ENCODE measurements at regions not wholly inside any gene's neighbourhood (a gene's known extent, or its start where the extent isn't known, plus 50 kb on each side); places are given as distances from the start of the nearest gene placed in this dataset.

DNA sequence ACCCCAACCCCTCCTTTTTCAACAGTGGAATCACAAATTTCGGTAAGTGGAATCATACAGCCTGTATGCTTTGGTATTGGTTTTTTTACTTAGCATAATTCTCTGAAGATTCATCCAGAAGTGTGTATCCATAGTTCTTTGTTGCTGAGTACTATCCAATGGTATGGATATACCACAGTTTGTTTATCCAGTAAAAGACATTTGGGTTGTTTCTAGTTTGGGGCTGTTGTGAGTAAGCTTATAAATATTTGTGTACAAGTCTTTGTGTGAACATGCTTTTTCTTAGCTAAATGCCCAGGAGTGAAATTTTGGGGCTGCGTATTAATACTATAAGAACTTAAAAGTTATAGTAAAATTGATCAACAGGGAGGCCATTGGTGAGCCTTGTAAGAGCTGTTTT, 57.5 kb upstream of the GC start:
- H3K4me3 ChIP-seq (ENCODE audit: low read depth, low read length), result no peak overlapping the region
- H3K27me3 ChIP-seq (ENCODE audit: control insufficient read depth, insufficient read depth, low read length), result no peaks in the 10 kb centered on the region
- no peak overlapping the region for H3K9ac ChIP-seq (ENCODE audit: low read depth, low read length)
- H3K9me3 ChIP-seq (ENCODE audit: control insufficient read depth, insufficient read depth, low read length), result no peaks in the 10 kb centered on the region
- H3K36me3 ChIP-seq (ENCODE audit: control insufficient read depth, insufficient read depth, low read length), result no peaks in the 10 kb centered on the region
- H3K4me1 ChIP-seq (ENCODE audit: control insufficient read depth, insufficient read depth, low read length), result peaks cover 3% of the 10 kb centered on the region

DNA sequence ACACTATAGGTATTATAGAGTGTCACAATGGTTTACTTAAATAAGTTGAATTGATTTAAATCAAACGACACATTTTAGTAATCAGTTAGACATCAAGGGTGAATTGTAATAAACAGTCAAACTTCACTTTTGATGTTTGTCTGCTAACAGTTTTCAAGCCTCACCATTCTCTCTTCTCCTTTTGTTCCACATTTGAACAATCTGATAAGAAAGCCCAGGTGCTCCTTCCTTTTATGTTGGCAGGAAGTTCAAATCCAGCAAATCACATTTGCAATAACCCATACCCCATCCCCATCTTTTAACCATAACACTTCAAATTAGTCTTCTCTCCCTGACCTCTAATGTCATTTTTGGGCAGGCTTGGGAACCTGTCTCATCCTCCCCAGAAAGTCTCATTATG, 63.4 kb upstream of the GC start:
- no peak overlapping the region for H3K9ac ChIP-seq (ENCODE audit: low read depth, low read length)
- no peaks in the 10 kb centered on the region for H3K36me3 ChIP-seq (ENCODE audit: control insufficient read depth, insufficient read depth, low read length)
- H3K9me3 ChIP-seq (ENCODE audit: control insufficient read depth, insufficient read depth, low read length), result no peaks in the 10 kb centered on the region

DNA sequence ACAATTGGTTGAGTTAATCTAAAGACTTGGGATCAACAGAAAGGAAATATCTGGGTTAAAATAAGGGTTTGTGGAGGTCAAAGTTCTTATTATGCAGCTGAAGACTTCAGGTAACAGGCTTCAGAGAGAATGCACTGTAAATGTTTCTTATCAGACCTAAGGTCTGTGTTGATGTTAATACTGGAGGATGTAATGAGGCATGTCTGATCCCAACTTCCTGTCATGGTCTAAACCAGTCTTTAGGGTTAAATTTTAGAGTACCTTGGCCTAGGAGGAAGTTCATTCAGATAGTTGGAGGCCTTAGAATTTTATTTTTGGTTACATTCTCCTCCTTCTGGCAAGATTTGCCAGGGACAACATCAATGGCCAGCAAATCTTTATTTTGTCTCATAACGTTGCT, 72.1 kb upstream of the GC start:
- Histone ChIP-seq H3K9me3 (ENCODE audit: control insufficient read depth, insufficient read depth, low read length) (peaks cover 8% of the 10 kb centered on the region), H3K9ac (ENCODE audit: low read depth, low read length) (no peak overlapping the region), H3K36me3 (ENCODE audit: control insufficient read depth, insufficient read depth, low read length) (no peaks in the 10 kb centered on the region), H3K4me1 (ENCODE audit: control insufficient read depth, insufficient read depth, low read length) (peaks cover 12% of the 10 kb centered on the region), H3K27me3 (ENCODE audit: control insufficient read depth, insufficient read depth, low read length) (no peaks in the 10 kb centered on the region), H3K4me3 (ENCODE audit: low read depth, low read length) (no peak overlapping the region)

More for the DNA sequence above, 63.4 kb upstream of the GC start:
- Histone ChIP-seq H3K4me3 (ENCODE audit: low read depth, low read length) (no peak overlapping the region), H3K4me1 (ENCODE audit: control insufficient read depth, insufficient read depth, low read length) (no peaks in the 10 kb centered on the region), H3K27me3 (ENCODE audit: control insufficient read depth, insufficient read depth, low read length) (no peaks in the 10 kb centered on the region)

DNA sequence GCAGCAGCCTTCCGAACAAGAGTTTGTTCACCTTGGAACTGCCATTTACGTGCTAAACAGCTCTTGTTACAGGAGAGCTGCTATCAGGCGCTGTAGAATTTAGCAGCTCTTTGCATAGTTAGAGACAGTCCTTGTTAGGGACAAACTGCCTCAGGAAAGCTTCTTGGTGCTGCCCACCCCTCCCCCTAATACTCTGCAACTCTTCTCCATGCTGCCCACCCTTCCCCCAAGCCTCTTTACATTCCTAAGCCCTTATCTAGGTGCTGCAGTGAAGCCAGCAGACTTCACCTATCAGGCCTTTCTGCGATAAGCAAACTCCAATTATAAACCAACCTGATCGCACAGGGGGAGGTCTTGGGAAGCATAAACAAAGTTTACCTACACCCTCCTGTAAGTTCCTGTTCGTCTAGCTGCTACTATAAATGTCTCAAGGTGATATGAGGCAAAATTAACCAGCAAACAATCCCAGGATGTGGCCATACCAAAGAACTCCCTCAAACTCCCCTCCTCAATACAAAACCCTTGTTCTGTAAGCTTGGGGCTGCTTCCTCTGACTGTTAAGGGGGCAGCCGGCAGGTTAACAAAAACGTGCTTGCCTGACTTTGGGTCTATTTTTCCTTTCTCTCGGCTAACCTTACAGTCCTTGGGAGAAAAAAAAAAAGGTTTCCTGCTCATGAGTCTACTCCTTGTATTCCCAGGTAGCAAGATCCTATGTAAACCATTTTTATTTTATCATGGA, 74.0 kb upstream of the GC start:
- no peak overlapping the region for H3K9ac ChIP-seq (ENCODE audit: low read depth, low read length)
- peaks cover 12% of the 10 kb centered on the region for H3K4me1 ChIP-seq (ENCODE audit: control insufficient read depth, insufficient read depth, low read length)
- no peaks in the 10 kb centered on the region for H3K27me3 ChIP-seq (ENCODE audit: control insufficient read depth, insufficient read depth, low read length)
- H3K4me3 ChIP-seq (ENCODE audit: low read depth, low read length), result peak overlapping the region; percentile 26
- H3K9me3 ChIP-seq (ENCODE audit: control insufficient read depth, insufficient read depth, low read length), result peaks cover 14% of the 10 kb centered on the region
- H3K36me3 ChIP-seq (ENCODE audit: control insufficient read depth, insufficient read depth, low read length), result no peaks in the 10 kb centered on the region

DNA sequence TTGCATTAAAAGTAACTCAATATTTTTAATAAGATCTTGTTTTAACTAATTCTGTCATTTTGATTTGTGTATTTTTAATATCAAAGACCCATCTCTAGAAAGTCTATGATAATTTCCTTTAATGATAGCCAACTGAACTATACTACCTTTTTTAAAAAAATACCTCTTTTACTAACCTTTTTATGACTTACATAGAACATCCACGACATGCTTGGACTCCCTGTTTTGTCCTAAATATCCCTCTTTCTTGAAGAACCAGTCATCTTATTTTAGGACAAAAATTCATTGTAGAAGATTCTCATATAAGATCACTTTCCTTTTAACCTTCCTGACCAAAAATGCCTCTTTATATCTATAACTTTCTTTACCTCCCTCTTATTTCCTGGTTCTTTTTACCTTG, 76.8 kb upstream of the GC start:
- Histone ChIP-seq H3K9ac (ENCODE audit: low read depth, low read length) (no peak overlapping the region), H3K9me3 (ENCODE audit: control insufficient read depth, insufficient read depth, low read length) (peaks cover 23% of the 10 kb centered on the region)

DNA sequence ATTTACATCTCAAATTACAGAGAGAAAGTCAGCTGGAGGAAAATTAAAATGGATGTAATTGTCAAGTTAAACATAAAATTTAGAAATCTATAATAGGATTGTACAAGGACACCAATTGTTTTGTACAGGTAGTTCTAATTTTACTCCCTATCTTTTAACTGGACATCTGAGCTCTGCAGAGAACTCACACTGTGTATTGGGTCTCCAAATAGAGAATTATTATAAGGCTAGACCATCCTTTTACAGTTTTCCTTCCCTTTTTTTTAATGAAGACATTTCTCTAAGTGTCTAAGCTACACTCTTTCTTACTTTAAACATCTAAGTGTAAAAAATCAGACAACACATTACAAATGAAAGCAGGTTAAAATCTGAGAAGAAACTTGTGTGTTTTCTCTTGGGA, 78.4 kb upstream of the GC start:
- no peak overlapping the region for H3K4me3 ChIP-seq (ENCODE audit: low read depth, low read length)
- H3K9ac ChIP-seq (ENCODE audit: low read depth, low read length), result no peak overlapping the region
- no peaks in the 10 kb centered on the region for H3K27me3 ChIP-seq (ENCODE audit: control insufficient read depth, insufficient read depth, low read length)
- peaks cover 23% of the 10 kb centered on the region for H3K9me3 ChIP-seq (ENCODE audit: control insufficient read depth, insufficient read depth, low read length)
- peaks cover 4% of the 10 kb centered on the region for H3K4me1 ChIP-seq (ENCODE audit: control insufficient read depth, insufficient read depth, low read length)
- no peaks in the 10 kb centered on the region for H3K36me3 ChIP-seq (ENCODE audit: control insufficient read depth, insufficient read depth, low read length)

More for the DNA sequence above, 76.8 kb upstream of the GC start:
- no peaks in the 10 kb centered on the region for H3K27me3 ChIP-seq (ENCODE audit: control insufficient read depth, insufficient read depth, low read length)
- H3K36me3 ChIP-seq (ENCODE audit: control insufficient read depth, insufficient read depth, low read length), result no peaks in the 10 kb centered on the region
- peaks cover 12% of the 10 kb centered on the region for H3K4me1 ChIP-seq (ENCODE audit: control insufficient read depth, insufficient read depth, low read length)
- H3K4me3 ChIP-seq (ENCODE audit: low read depth, low read length), result no peak overlapping the region

DNA sequence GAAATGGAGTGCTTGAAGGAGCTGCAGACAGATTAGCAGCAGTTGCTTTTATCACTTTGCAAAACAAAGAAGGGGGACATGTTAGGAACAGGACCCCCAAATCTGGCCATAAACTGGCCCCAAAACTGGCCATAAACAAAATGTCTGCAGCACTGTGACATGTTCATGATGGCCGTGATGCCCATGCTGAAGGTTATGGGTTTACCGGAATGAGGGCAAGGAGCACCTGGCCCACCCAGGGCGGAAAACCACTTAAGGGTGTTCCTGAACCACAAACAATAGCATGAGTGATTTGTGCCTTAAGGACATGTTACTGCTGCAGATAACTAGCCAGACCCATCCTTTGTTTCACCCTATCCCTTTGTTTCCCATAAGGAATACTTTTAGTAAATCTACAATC, 79.6 kb upstream of the GC start:
- Histone ChIP-seq H3K4me3 (ENCODE audit: low read depth, low read length) (no peak overlapping the region), H3K9ac (ENCODE audit: low read depth, low read length) (no peak overlapping the region), H3K27me3 (ENCODE audit: control insufficient read depth, insufficient read depth, low read length) (no peaks in the 10 kb centered on the region), H3K9me3 (ENCODE audit: control insufficient read depth, insufficient read depth, low read length) (peaks cover 23% of the 10 kb centered on the region), H3K4me1 (ENCODE audit: control insufficient read depth, insufficient read depth, low read length) (no peaks in the 10 kb centered on the region), H3K36me3 (ENCODE audit: control insufficient read depth, insufficient read depth, low read length) (no peaks in the 10 kb centered on the region)

DNA sequence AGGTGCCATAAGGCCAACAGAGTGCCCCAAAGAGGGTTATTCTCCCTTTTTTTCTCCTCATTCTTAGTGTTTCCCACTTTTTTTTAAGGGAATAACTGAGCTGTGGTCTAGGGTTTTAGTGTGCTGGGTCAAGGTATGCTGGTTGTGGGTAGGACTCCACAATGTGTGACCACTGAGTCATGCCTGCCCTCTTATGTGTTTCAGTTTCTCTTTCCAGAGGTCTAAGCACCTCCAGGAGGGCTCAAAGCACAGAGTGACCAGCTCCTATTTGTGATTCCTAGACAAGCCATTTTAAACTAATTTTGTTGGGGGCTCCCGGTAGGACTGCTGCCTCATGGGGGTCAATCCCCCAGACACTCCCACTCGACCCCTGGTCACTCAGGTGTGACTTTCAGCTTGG, 80.5 kb upstream of the GC start:
- H3K4me3 ChIP-seq (ENCODE audit: low read depth, low read length), result no peak overlapping the region
- H3K9me3 ChIP-seq (ENCODE audit: control insufficient read depth, insufficient read depth, low read length), result peaks cover 22% of the 10 kb centered on the region
- H3K36me3 ChIP-seq (ENCODE audit: control insufficient read depth, insufficient read depth, low read length), result no peaks in the 10 kb centered on the region
- no peak overlapping the region for H3K9ac ChIP-seq (ENCODE audit: low read depth, low read length)
- H3K4me1 ChIP-seq (ENCODE audit: control insufficient read depth, insufficient read depth, low read length), result no peaks in the 10 kb centered on the region
- no peaks in the 10 kb centered on the region for H3K27me3 ChIP-seq (ENCODE audit: control insufficient read depth, insufficient read depth, low read length)

DNA sequence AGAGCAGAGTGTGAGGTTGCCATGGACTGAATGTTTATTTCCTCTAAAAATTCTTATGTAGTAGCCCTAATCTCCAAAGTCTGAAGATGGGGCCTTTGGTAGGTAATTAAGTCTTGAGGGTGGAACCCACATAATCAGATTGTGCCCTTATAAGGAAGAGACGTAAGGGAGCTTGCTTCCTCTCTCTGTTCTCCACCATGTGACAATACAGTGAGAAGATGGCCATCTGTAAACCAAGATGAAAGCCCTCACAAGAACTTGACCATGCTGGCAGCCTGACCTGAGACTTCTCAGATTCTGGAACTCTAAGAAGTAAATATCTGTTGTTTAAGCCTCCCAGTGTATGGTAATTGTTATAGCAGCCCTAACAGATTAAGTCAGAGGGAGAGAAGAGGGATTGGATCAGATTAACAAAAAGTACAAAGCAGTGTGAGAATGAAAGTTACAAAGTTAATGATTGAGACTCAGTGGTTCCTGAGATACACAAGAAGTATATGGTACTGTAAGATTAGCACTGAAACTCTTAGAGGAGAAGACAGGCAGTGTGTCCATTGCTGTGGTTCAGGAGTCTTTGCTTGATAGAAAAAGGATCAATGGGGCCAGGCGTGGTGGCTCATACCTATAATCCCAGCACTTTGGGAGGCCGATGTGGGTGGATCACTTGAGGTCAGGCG, 82.5 kb upstream of the GC start:
- Histone ChIP-seq H3K9me3 (ENCODE audit: control insufficient read depth, insufficient read depth, low read length) (peaks cover 16% of the 10 kb centered on the region), H3K36me3 (ENCODE audit: control insufficient read depth, insufficient read depth, low read length) (no peaks in the 10 kb centered on the region), H3K4me3 (ENCODE audit: low read depth, low read length) (no peak overlapping the region), H3K9ac (ENCODE audit: low read depth, low read length) (no peak overlapping the region), H3K4me1 (ENCODE audit: control insufficient read depth, insufficient read depth, low read length) (no peaks in the 10 kb centered on the region), H3K27me3 (ENCODE audit: control insufficient read depth, insufficient read depth, low read length) (no peaks in the 10 kb centered on the region)

DNA sequence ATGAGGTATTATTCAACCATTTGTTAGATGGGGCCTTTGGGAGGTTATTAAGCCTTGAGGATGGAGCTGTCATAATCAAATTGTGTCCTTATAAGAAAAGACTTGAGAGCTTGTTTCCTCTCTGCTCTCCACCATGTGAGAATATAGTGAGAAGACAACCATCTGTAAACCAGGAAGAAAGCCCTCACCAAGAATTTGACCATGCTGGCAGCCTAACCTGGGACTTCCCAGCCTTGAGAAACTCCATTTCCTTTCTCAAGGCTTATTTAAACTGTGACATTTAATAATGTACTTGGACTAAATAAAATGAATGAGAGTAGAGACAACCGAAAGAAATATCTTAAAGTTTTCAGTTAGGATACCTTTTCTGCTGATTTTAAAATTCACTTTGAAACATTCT, 83.7 kb upstream of the GC start:
- peaks cover 10% of the 10 kb centered on the region for H3K9me3 ChIP-seq (ENCODE audit: control insufficient read depth, insufficient read depth, low read length)
- no peaks in the 10 kb centered on the region for H3K36me3 ChIP-seq (ENCODE audit: control insufficient read depth, insufficient read depth, low read length)

DNA sequence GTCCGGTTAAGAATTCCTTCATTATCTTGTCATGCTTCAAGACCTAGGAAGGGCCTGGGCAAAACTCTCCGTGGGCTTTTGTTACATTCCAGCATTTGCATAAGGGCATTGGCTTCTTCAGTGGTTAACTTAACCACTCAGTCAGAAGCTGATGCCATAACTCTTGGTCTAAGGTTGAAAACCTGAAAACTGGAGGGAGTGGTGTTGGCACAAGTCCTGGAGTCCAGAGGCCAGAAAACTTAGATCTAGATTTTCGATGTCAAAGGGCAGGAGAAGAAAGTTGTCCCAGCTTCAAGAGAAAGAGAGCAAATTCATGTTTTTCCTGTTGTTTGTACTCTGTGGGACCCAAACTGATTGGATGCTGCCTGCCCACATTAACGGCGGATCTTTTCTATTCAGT, 86.6 kb upstream of the GC start:
- Histone ChIP-seq H3K36me3 (ENCODE audit: control insufficient read depth, insufficient read depth, low read length) (no peaks in the 10 kb centered on the region), H3K27me3 (ENCODE audit: control insufficient read depth, insufficient read depth, low read length) (no peaks in the 10 kb centered on the region), H3K4me1 (ENCODE audit: control insufficient read depth, insufficient read depth, low read length) (no peaks in the 10 kb centered on the region), H3K4me3 (ENCODE audit: low read depth, low read length) (no peak overlapping the region), H3K9me3 (ENCODE audit: control insufficient read depth, insufficient read depth, low read length) (no peaks in the 10 kb centered on the region), H3K9ac (ENCODE audit: low read depth, low read length) (no peak overlapping the region)

More for the DNA sequence above, 83.7 kb upstream of the GC start:
- Histone ChIP-seq H3K4me3 (ENCODE audit: low read depth, low read length) (no peak overlapping the region), H3K9ac (ENCODE audit: low read depth, low read length) (no peak overlapping the region), H3K4me1 (ENCODE audit: control insufficient read depth, insufficient read depth, low read length) (no peaks in the 10 kb centered on the region), H3K27me3 (ENCODE audit: control insufficient read depth, insufficient read depth, low read length) (no peaks in the 10 kb centered on the region)

DNA sequence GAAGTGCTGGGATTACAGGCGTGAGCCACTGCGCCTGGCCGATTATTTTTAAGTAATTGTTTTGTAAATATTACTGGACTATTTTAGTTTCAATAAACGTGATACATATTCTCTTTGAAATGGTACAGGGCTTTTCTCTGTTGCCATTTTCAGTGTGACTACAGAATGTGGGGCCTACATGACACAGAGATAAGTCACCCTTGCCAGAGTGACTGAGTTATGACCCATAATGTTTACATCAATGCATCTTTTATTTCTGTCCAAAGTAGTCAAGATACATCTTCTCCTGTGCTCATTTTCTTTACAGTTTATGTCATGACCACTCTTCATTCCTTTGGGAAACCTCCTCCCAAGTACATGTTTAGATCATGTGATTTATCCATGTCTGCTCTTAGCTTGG, 88.3 kb upstream of the GC start:
- H3K27me3 ChIP-seq (ENCODE audit: control insufficient read depth, insufficient read depth, low read length), result no peaks in the 10 kb centered on the region
- no peak overlapping the region for H3K9ac ChIP-seq (ENCODE audit: low read depth, low read length)
- H3K36me3 ChIP-seq (ENCODE audit: control insufficient read depth, insufficient read depth, low read length), result no peaks in the 10 kb centered on the region
- no peaks in the 10 kb centered on the region for H3K4me1 ChIP-seq (ENCODE audit: control insufficient read depth, insufficient read depth, low read length)
- H3K4me3 ChIP-seq (ENCODE audit: low read depth, low read length), result no peak overlapping the region
- H3K9me3 ChIP-seq (ENCODE audit: control insufficient read depth, insufficient read depth, low read length), result no peaks in the 10 kb centered on the region
